Dendritic cell treated with granulocyte-macrophage colony-stimulating factor and Interleukin-4, amounts not matched to agents 40 ng/mL and 50 ng/mL, for 4 days (primary cell): ENCODE measurements at regions not wholly inside any gene's neighbourhood (a gene's known extent, or its start where the extent isn't known, plus 50 kb on each side); places are given as distances from the start of the nearest gene placed in this dataset.
"Not testable (repeated sequence)": the region's sequence is repeated elsewhere in the genome, so short reads cannot be mapped to it uniquely, and the experiment has no call there.

Source experiments
- H3K27ac Mint-ChIP-seq: one replicate; pipeline ENCODE4 v1.8.0; 2022; ENCODE audit warnings: mild to moderate bottlenecking, mixed read lengths
- H3K27me3 Mint-ChIP-seq: one replicate; pipeline ENCODE4 v1.8.0; 2022; ENCODE audit warnings: mild to moderate bottlenecking, mixed read lengths
- H3K36me3 Mint-ChIP-seq: one replicate; pipeline ENCODE4 v1.8.0; 2022; ENCODE audit warnings: low read depth, mixed read lengths
- H3K4me1 Mint-ChIP-seq: one replicate; pipeline ENCODE4 v1.8.0; 2022; ENCODE audit warnings: low read depth, mixed read lengths
- H3K4me3 Mint-ChIP-seq: one replicate; pipeline ENCODE4 v1.8.0; 2022; ENCODE audit warnings: mild to moderate bottlenecking, moderate library complexity, mixed read lengths
- H3K9me3 Mint-ChIP-seq: one replicate; pipeline ENCODE4 v1.8.0; 2022; ENCODE audit warnings: mixed read lengths
- intact Hi-C: fragments of 100-400 bp; cut with micrococcal nuclease; formaldehyde crosslinking; loops from one replicate; pipeline ENCODE4 v1.15.0; 2022

DNA sequence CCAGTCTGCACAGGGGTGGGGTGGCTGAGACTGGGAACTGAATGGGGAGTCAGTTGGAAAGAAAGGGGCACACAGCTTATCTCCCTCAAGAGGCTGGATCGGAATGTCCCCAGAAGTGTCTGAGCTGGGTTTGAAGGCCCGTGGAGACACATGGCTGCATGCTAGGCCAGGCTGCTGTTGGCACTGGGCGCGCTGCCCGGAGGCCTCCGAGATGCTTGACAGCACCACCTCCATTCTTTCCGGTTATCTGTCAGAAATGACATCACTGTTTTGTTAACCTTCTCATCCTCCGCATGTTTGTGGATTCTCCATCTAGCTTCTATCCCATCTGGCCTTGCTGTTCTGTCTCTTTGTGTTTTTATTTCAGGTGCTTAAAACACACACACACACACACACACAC, 85.5 kb downstream of the APIP start:
- no peaks in the 10 kb centered on the region for H3K36me3 Mint-ChIP-seq

DNA sequence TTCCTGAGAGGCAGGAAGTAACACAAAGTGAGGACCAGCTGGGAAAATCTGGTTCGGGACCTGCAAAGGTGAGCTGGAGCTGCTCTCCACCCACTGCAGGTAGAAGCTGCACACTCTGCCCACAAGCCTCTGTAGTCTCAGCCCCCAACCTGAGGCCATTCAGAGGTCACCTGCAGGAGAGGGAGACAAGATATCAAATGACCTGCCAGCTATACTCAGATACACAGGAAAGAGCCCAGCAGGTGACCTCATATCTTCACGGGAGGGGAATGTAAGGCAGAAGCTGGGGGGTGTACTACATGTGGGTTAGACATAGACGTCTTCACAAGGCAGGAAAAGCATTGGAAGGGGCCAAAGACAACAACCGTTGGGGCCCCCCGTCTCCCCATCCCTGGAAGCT, 86.1 kb downstream of the APIP start:
- intact Hi-C loops: no loop called here
- no peaks in the 10 kb centered on the region for H3K36me3 Mint-ChIP-seq
- H3K27ac Mint-ChIP-seq: no peak overlapping the region
- no peaks in the 10 kb centered on the region for H3K4me1 Mint-ChIP-seq
- H3K9me3 Mint-ChIP-seq: no peaks in the 10 kb centered on the region
- H3K27me3 Mint-ChIP-seq: peaks cover 2% of the 10 kb centered on the region
- H3K4me3 Mint-ChIP-seq: no peak overlapping the region

More for the DNA sequence above, 85.5 kb downstream of the APIP start:
- Mint-ChIP-seq H3K4me1 (no peaks in the 10 kb centered on the region), H3K4me3 (no peak overlapping the region), H3K9me3 (no peaks in the 10 kb centered on the region), H3K27ac (no peak overlapping the region), H3K27me3 (peaks cover 3% of the 10 kb centered on the region)
- intact Hi-C loops: no loop called here

DNA sequence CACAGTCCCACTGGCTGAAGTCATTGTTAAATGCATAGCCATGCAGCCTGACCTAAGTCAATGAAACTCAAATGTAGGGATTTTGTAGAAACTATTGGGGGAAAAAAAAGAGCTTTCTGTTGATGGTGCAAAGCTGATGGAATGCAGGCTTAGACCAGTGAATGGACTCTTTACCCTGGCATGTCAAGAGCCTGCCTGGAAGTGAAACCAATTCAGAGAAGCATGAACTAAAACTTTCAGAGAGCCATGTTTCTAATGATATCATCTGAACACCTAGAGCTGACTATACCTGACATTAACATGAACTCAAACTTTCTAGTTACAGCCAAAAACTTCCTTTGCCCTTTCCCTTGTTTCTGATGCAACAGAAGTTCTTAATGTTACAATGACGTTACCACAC, 89.0 kb downstream of the APIP start:
- H3K4me3 Mint-ChIP-seq: no peak overlapping the region
- H3K9me3 Mint-ChIP-seq: no peaks in the 10 kb centered on the region
- no peaks in the 10 kb centered on the region for H3K36me3 Mint-ChIP-seq
- intact Hi-C loops: no loop called here
- peaks cover 2% of the 10 kb centered on the region for H3K27me3 Mint-ChIP-seq
- H3K27ac Mint-ChIP-seq: no peak overlapping the region
- H3K4me1 Mint-ChIP-seq: no peaks in the 10 kb centered on the region

DNA sequence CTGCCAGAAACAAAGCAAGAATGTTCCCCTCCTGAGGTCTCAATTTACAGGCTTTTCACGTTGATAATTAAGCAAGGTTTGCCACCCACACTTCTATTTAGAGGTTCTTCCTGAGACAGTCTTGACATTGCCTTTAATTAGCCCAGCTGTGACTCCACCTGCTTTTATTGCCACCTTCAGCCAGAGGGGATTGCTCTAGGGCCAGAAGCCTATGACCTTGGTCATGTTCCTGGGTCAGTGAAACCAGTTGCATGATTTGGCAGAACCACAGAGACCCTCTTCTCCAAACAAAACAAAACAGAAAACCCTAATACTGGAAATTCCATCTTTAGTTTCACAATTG, 89.8 kb downstream of the APIP start:
- no peaks in the 10 kb centered on the region for H3K9me3 Mint-ChIP-seq
- no peaks in the 10 kb centered on the region for H3K4me1 Mint-ChIP-seq
- H3K36me3 Mint-ChIP-seq: no peaks in the 10 kb centered on the region
- H3K4me3 Mint-ChIP-seq: no peak overlapping the region
- peaks cover 2% of the 10 kb centered on the region for H3K27me3 Mint-ChIP-seq
- no peak overlapping the region for H3K27ac Mint-ChIP-seq
- intact Hi-C loops: no loop called here

DNA sequence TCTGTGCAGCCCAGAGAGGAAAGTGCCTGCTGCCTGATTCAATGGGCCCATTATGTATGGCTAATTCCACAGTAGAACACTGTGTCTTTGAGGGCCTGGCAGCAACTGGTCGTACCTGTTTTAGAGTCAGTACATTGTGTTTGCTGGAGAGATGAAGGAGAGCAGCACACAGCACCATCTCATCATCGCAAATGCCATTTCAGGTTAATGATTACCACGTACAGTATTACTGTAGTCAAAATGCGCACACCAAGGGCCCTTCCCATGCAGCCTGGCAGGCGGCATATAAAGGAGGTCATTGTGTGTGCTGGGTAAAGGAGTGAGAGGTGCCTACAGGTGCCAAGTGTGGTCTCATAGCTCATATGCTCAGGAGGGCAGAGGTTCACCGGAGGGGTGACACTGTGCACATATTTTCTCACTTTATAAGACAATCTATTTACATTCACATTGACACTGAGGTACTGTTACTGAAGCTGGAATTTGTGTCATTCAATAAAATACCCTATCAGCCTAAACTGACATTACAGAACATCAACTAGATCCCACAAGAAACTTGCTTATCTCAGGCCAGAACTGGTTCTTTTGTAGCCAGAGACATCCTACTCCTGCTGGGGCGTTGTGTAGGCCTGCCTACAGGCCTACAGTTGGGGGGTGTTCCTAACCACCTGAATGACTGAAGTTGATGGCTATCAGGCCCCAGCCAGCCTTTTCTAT, 90.4 kb downstream of the APIP start:
- no peaks in the 10 kb centered on the region for H3K36me3 Mint-ChIP-seq
- no peak overlapping the region for H3K27ac Mint-ChIP-seq
- H3K27me3 Mint-ChIP-seq: peaks cover 2% of the 10 kb centered on the region
- no peaks in the 10 kb centered on the region for H3K9me3 Mint-ChIP-seq
- intact Hi-C loops: no loop called here
- H3K4me3 Mint-ChIP-seq: no peak overlapping the region
- no peaks in the 10 kb centered on the region for H3K4me1 Mint-ChIP-seq

DNA sequence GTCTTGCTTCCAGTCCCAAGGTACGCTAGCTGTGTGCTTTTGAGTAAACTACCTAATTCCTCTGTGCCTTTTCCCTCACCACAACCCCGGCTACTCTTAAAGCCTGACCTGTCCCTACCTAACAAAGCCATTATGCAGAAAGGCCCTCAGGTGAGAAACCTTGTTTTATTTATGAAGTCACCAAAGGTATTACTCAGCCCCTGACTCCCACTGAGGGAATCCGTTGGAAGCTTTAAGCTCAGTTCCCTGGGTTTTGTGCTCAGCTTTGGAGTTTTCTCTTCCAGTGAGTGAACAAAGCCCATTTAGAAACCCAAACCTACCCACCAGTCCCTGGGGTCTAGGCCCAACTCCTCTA, 90.9 kb downstream of the APIP start:
- Mint-ChIP-seq H3K27ac (no peak overlapping the region), H3K9me3 (no peaks in the 10 kb centered on the region)

DNA sequence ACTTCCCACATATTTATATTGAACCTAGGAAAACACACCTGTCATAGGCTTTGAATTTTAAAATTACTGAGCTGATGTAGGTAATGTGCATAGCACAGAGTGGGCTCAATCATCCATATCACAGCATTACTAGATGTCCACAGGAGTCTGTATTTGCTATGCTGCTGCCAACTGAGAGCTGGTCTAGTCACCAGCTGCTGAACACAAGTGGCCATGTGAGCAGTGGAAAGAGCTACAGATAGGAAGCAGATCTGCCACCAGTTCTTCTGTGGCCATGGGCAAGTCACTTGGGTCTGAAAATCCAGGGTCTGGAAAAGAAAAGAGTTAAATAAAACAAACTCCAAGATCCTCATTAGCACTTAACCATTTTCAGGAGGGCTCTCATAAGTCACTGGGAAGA, 91.8 kb downstream of the APIP start:
- intact Hi-C loops: no loop called here
- no peaks in the 10 kb centered on the region for H3K36me3 Mint-ChIP-seq
- H3K27ac Mint-ChIP-seq: no peak overlapping the region
- H3K4me1 Mint-ChIP-seq: no peaks in the 10 kb centered on the region
- H3K4me3 Mint-ChIP-seq: no peak overlapping the region
- H3K27me3 Mint-ChIP-seq: peaks cover 2% of the 10 kb centered on the region
- peaks cover 6% of the 10 kb centered on the region for H3K9me3 Mint-ChIP-seq

More for the DNA sequence above, 90.9 kb downstream of the APIP start:
- H3K4me1 Mint-ChIP-seq: no peaks in the 10 kb centered on the region
- intact Hi-C loops: no loop called here
- H3K27me3 Mint-ChIP-seq: peaks cover 2% of the 10 kb centered on the region
- no peak overlapping the region for H3K4me3 Mint-ChIP-seq
- no peaks in the 10 kb centered on the region for H3K36me3 Mint-ChIP-seq

DNA sequence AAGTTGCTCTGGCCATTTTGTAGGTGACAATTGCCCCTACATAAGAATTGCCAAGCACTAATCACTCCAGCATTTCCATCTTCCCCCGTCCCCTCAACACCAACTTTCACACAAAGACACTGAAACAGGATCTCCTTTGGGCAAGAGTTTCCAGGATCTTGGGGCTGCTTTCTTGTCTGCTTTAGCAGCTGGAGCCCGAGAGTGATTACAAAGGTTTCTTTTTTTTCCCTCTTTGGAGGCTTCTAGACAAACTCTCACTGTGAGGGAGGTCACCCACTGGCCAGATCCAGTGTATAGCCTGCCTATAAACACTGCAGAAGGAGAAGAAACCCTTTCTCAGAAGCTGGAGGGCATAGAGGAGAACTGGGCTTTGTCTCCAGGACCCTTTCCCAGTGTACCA, 92.5 kb downstream of the APIP start:
- peaks cover 2% of the 10 kb centered on the region for H3K27me3 Mint-ChIP-seq
- intact Hi-C loops: no loop called here
- no peak overlapping the region for H3K27ac Mint-ChIP-seq
- no peak overlapping the region for H3K4me3 Mint-ChIP-seq
- peaks cover 8% of the 10 kb centered on the region for H3K9me3 Mint-ChIP-seq
- H3K4me1 Mint-ChIP-seq: no peaks in the 10 kb centered on the region
- H3K36me3 Mint-ChIP-seq: no peaks in the 10 kb centered on the region

DNA sequence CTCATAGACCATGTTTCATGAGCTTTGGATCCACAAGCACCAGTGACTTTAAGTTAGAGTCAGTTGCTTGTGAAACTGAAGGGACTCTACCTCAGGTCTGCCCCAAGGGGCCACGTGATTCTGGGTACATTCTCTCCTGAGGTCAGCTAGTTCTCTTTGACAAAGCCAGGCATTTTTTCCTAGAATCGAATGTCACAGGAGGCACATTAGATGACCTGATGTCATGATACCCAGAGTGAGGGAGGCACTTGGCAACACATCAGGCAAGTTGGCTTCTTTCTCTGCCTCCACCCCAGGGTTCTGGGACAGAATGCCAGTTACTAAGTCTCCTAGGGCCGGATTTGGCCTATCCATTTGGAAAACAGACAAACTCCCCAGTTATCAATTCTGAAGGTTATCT, 93.0 kb downstream of the APIP start:
- Mint-ChIP-seq H3K27me3 (peaks cover under 1% of the 10 kb centered on the region), H3K27ac (no peak overlapping the region), H3K9me3 (peaks cover 8% of the 10 kb centered on the region), H3K4me3 (no peak overlapping the region), H3K4me1 (no peaks in the 10 kb centered on the region), H3K36me3 (no peaks in the 10 kb centered on the region)
- intact Hi-C loops: no loop called here

DNA sequence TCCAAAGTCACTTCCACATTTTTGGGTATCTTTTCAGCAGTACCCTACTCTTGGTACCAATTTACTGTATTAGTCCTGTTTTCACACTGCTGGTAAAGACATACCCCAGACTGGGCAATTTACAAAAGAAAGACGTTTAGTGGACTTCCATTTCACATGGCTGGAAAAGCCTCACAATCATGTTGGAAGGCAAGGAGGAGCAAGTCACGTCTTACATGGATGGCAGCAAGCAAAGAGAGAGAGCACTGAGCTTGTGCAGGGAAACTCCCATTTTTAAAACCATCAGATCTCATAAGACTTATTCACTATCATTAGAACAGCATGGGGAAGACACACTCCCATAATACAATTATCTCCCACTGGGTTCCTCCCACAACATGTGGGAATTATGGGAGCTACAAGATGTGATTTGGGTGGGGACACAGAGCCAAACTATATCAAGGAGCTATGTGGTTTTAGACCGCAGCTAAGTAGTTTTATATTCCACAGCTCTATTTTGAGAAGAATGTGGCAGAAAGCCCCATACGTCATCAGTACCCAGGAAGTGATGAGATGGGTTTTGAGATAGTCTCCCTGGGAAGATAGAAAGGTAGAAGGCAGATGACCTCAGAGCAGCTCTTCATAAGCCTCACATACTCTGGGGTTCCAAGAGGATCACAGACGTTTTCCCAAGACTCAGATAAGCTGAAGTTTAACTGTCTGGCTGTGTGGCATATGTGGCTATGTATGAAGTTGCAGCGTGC, 96.3 kb downstream of the APIP start:
- H3K27me3 Mint-ChIP-seq: peaks cover 4% of the 10 kb centered on the region
- no peak overlapping the region for H3K4me3 Mint-ChIP-seq
- no peaks in the 10 kb centered on the region for H3K36me3 Mint-ChIP-seq
- intact Hi-C loops: no loop called here
- no peak overlapping the region for H3K27ac Mint-ChIP-seq
- H3K4me1 Mint-ChIP-seq: no peaks in the 10 kb centered on the region
- H3K9me3 Mint-ChIP-seq: peaks cover 17% of the 10 kb centered on the region

DNA sequence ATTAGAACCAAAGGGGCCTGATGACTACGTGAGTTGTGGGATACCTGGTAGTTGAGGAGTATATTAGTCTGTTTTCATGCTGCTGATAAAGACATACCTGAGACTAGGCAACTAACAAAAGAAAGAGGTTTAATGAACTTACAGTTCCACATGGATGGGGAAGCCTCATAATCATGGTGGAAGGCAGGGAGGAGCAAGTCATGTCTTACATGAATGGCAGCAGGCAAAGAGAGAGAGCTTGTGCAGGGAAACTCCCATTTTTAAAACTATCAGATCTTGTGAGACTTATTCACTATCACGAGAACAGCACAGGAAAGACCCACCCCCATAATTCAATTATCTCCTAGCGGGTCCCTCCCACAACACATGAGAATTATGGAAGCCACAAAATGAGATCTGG, 98.4 kb downstream of the APIP start:
- H3K27ac Mint-ChIP-seq, H3K4me1 Mint-ChIP-seq: not testable (repeated sequence)
- H3K9me3 Mint-ChIP-seq: peaks cover 25% of the 10 kb centered on the region

DNA sequence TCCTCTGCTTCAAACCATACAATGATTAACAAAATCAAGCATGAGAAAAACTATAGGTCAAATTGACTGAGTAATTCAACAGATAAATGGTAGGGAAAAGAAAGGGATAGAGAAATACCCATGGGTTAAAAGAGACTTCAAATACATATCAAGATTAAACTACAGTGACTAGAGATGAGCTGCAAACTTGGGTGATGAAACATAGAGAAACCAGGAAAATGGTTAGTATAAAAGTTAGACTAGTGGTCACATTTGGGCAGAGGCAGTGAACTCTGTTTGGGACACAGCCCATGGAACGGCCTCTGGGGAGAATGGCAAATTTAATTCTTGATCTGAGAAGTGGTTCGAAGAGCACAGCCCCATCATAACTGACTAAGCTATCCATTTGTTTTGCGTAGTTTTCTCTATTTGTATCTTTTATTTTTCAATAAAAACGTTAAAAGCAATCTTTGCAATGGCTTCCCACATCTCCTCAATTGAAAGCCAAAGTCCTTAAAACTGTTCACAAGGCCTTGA, 99.4 kb downstream of the APIP start:
- H3K27ac Mint-ChIP-seq: no peak overlapping the region
- peaks cover 6% of the 10 kb centered on the region for H3K27me3 Mint-ChIP-seq
- intact Hi-C loops: no loop called here
- H3K4me3 Mint-ChIP-seq: no peak overlapping the region
- peaks cover 35% of the 10 kb centered on the region for H3K9me3 Mint-ChIP-seq
- H3K4me1 Mint-ChIP-seq: no peaks in the 10 kb centered on the region
- H3K36me3 Mint-ChIP-seq: no peaks in the 10 kb centered on the region

More for the DNA sequence above, 98.4 kb downstream of the APIP start:
- H3K4me3 Mint-ChIP-seq, H3K36me3 Mint-ChIP-seq, intact Hi-C loops, H3K27me3 Mint-ChIP-seq: not testable (repeated sequence)

DNA sequence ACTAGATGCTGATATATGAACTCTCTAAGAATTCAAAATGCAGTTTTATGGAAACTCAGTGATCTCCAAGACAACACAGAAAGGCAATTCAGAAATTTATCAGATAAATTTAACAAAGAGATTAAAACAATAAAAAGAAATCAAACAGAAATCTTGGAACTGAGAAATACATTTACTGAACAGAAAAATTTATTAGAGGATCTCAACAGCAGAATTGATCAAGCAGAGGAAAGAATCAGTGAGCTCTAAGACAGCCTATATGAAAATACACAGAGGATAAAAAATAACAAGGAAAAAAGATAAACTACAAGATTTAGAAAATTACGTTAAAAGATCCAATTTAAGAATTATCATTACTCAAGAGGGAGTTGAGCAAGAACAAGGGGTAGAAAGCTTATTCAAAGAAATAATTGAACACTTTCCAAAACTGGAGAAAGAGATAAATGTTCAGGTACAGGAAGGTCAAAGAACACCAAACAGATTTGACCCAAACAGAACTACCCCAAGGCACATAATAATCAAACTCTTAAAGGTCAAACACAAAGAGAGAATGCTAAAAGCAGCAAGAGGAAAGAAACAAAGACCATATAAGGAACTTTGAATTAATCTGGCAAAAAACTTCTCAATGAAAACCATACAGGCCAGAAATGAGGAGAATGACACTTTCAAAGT, 103.1 kb downstream of the APIP start:
- H3K4me3 Mint-ChIP-seq: no peak overlapping the region
- peaks cover 6% of the 10 kb centered on the region for H3K27me3 Mint-ChIP-seq
- H3K4me1 Mint-ChIP-seq: no peaks in the 10 kb centered on the region
- no peak overlapping the region for H3K27ac Mint-ChIP-seq
- peaks cover 34% of the 10 kb centered on the region for H3K9me3 Mint-ChIP-seq
- H3K36me3 Mint-ChIP-seq: no peaks in the 10 kb centered on the region
- intact Hi-C loops: no loop called here

DNA sequence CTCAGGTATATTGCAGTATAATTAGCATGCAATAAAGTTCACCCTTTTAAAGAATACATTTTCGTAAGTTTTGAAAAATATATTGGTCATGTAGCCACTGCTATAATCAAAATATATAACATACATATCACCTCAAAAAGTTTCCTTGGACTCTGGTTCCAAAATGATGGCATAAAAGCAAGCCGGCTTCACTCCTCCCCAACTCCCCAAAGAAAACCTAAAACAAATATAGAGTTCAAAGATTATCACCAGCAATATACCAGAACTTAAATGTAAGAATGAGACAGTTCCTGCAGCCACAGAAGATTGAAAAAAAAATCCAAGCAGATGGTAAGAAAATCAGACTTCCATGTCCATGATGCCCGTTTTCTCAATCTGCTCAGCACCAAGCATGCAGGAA, 104.3 kb downstream of the APIP start:
- peaks cover 2% of the 10 kb centered on the region for H3K27me3 Mint-ChIP-seq
- no peaks in the 10 kb centered on the region for H3K36me3 Mint-ChIP-seq
- intact Hi-C loops: no loop called here

More for the DNA sequence above, 104.3 kb downstream of the APIP start:
- Mint-ChIP-seq H3K4me3 (no peak overlapping the region), H3K4me1 (no peaks in the 10 kb centered on the region), H3K27ac (no peak overlapping the region), H3K9me3 (peaks cover 27% of the 10 kb centered on the region)
